GM23248 (cell line): ENCODE measurements at regions not wholly inside any gene's neighbourhood (a gene's known extent, or its start where the extent isn't known, plus 50 kb on each side); places are given as distances from the start of the nearest gene placed in this dataset.

Source experiments
- EZH2 ChIP-seq: fragments of 200-600 bp; sonication (generic); IDR thresholded peaks from 2 replicates; pipeline ENCODE4 v1.6.1; 2018; ENCODE audit warnings: antibody characterized with exemption, mild to moderate bottlenecking; ENCODE audit not compliant: insufficient read depth, poor library complexity, severe bottlenecking
- EZH2phosphoT487 ChIP-seq: fragments of 200-600 bp; sonication (generic); IDR thresholded peaks from 2 replicates; pipeline ENCODE4 v1.6.1; 2018; ENCODE audit warnings: antibody characterized with exemption, moderate library complexity, mild to moderate bottlenecking, low read depth; ENCODE audit not compliant: insufficient read depth

GRCh38 chr5:30385754-30386153 lies 807.7 kb upstream of the CDH6 start:
- TF ChIP-seq EZH2 (no peak), EZH2phosphoT487 (no peak)
